GM12875 (cell line): ENCODE measurements at regions not wholly inside any gene's neighbourhood (a gene's known extent, or its start where the extent isn't known, plus 50 kb on each side); places are given as distances from the start of the nearest gene placed in this dataset.

Experiments
- H3K4me3 ChIP-seq: one replicate; pipeline ENCODE4 v1.5.1; 2011; ENCODE audit warnings: low read depth, low read length, control low read depth
- CTCF ChIP-seq: IDR thresholded peaks from 2 replicates; pipeline ENCODE4 v1.5.1; 2011; ENCODE audit warnings: low read depth, mild to moderate bottlenecking, control low read depth, inconsistent platforms, low read length, moderate library complexity, borderline replicate concordance; ENCODE audit not compliant: insufficient read depth

DNA sequence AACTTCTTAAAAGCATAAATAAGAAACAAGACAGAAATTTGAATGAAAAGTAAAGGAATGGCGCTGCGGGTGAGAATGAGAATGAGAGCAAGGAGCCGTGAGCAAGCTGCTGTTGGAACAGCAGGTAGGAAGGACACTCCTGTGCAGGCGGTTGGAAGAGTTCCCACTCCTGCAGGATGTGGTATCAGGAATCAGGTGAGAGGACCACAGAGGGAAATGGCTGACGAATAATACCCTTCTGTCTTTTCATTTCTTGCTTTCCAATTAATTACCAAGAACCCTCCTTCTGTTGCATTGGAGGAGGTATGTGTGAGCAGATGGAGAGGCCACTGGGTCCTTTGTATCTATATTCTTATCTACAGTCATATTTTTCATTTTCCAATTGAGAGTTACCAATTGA is 1504.2 kb downstream of the EFNB2 start:
- H3K4me3 ChIP-seq, result no peak overlapping the region
- no peak for TF ChIP-seq CTCF

DNA sequence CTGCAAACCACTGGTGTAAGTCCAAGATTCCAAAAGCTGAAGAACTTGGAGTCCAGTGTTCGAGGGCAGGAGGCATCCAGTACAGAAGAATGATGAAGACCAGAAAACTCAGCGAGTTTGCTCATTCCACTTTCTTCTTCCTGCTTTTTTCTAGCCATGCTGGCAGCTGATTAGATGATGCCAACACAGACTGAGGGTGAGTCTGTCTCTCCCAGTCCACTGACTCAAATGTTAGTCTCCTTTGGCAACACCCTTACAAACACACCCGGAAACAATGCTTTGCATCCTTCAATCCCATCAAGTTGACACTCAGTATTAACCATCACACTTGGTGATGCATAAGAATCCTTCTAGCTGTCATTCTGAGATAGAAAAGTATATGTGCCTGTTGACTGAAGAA is 1504.6 kb downstream of the EFNB2 start:
- TF ChIP-seq CTCF, result no peak
- H3K4me3 ChIP-seq, result no peak overlapping the region

DNA sequence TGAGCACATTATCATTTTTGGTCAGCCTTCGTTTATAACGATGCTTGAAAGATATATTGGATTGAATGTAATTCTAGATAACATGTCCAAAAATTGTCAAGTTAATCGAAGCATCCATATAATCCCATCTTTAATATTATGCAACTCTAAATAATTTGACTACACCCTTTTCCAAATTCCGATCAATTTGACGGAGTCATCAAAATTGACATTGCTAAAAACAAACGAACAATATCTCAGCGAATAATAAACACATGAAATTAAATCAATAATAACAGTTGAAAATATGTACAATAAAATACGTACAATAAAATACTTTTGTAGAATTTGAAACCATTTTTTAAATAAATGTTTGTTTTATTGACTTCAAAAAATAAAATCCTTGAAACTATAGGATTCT is 1516.4 kb downstream of the EFNB2 start:
- no peak for TF ChIP-seq CTCF
- no peak overlapping the region for H3K4me3 ChIP-seq

GRCh38 chr13:105016266-105016665 is 1519.2 kb downstream of the EFNB2 start:
- TF ChIP-seq CTCF, result no peak
- H3K4me3 ChIP-seq, result no peak overlapping the region

DNA sequence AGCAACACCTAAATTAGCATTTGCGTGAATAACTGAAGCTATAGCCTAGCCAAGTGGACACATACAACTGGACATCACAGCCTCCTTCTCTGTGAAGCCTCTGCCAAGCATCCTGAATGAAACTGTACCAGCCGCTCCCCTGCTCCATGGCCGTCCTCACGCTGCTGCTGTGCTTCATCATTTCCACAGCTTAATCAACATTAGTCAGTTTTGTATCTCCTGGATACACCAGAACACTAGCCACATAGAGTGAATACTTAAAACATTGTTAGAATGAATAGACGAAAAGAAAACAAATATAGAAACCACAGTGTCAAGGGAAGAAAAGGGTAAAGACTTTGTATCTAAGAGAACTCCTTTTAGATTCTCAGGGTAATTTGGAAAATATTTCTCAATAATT is 1526.9 kb downstream of the EFNB2 start:
- no peak for TF ChIP-seq CTCF

DNA sequence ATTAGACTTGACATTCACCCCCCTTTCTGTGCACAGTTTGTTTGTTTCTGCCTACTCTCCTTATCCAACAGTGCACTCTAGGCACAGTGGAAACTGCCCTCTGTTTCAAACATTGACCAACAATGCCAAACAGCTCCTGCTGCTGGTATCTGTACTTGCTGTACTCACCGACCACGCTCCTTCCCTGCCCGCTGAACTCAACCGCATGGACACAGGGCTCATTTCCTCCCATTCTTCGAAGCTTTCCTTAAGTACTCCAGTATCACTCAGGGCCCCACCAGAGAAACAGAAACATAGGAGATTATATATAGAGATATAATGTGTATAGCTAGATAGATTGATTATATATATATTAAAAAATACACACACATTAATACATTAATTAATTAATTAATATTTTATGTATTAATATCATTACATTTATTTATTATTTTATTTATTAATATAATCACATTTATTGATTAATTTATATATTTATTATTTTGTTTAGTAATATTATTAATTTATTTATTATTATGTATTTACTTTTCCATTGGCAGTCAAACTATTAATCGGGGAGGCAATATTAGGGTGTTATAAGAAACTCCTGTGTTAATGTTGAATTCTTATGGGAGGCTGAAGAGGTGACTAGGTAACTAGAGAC is 1528.2 kb downstream of the EFNB2 start:
- H3K4me3 ChIP-seq, result no peak overlapping the region
- no peak for TF ChIP-seq CTCF

More for the DNA sequence above, 1526.9 kb downstream of the EFNB2 start:
- H3K4me3 ChIP-seq, result no peak overlapping the region

GRCh38 chr13:104996022-104996421 is 1539.4 kb downstream of the EFNB2 start:
- no peak for TF ChIP-seq CTCF
- H3K4me3 ChIP-seq, result no peak overlapping the region
